ENCODE measurements at regions not wholly inside any gene's neighbourhood (a gene's known extent, or its start where the extent isn't known, plus 50 kb on each side); places are given as distances from the start of the nearest gene placed in this dataset.

DNA sequence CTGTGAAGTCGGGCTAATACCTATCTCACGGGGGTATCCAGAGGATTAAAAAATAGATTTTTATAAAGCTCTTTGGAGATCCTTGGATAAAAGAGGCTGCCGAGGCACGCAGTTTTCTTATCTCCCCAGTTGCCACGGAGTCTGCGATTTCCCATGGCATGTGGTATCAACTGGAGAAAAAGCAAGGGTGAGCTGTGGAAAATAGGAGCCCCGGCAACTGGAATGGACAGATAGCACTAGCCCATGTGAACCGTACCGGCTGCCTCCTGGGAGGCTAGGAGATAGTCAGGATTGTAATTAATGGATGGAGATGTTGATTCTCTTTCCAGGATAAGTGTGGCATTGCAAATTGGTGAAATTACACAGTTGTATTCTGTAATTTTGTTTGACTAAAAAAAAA is 407.6 kb upstream of the KCNH7 start:
- TF ChIP-seq YY1 (IDR thresholded peaks at IDR 0.05; ENCODE audit: insufficient read depth, insufficient read length) (no peak), ZNF274 (IDR thresholded peaks at IDR 0.05; ENCODE audit: low read depth, low read length) (no peak)
